SH-SY5Y (cell line): ENCODE measurements at regions not wholly inside any gene's neighbourhood (a gene's known extent, or its start where the extent isn't known, plus 50 kb on each side); places are given as distances from the start of the nearest gene placed in this dataset.

Experiments
- GATA2 ChIP-seq: IDR thresholded peaks from 2 replicates; pipeline ENCODE4 v1.6.1; 2011; ENCODE audit warnings: mild to moderate bottlenecking, low read depth, low read length
- GATA3 ChIP-seq: IDR thresholded peaks from 2 replicates; pipeline ENCODE4 v1.6.1; 2011; ENCODE audit warnings: low read depth, mild to moderate bottlenecking, low read length, moderate library complexity

DNA sequence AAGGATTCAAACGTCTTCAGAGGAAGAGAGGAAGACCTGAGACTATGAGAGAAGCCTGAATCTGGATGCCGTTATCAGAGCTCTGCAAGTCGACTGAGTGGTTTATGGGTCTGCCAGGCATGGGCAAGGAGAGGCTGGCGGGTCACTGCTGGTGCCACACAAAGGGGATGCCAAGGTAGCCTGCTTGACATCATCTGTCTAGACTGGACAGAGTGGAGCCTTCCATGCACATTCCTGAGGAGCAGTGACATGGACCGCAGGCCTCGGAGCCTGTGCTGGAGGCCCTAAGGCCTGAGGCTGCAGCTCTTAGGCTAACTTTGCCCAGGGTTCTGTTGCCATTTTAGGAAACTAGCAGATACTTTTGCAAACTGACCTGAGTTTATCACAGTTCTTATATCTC lies 127.4 kb downstream of the WT1 start:
- TF ChIP-seq GATA2 = no peak
- no peak for TF ChIP-seq GATA3
